Skin of body (tissue), 1 donor: ENCODE measurements at regions not wholly inside any gene's neighbourhood (a gene's known extent, or its start where the extent isn't known, plus 50 kb on each side); places are given as distances from the start of the nearest gene placed in this dataset.
"Not testable (repeated sequence)": the region's sequence is repeated elsewhere in the genome, so short reads cannot be mapped to it uniquely, and the experiment has no call there.

Experiments
- DNase-seq: peaks from one replicate; lab custom pipeline; 2025; lab: John Stamatoyannopoulos, UW

GRCh38 chr2:87455209-87455853, 292.6 kb upstream of the PLGLB2 start:
- DNase-seq: not testable (repeated sequence)

DNA sequence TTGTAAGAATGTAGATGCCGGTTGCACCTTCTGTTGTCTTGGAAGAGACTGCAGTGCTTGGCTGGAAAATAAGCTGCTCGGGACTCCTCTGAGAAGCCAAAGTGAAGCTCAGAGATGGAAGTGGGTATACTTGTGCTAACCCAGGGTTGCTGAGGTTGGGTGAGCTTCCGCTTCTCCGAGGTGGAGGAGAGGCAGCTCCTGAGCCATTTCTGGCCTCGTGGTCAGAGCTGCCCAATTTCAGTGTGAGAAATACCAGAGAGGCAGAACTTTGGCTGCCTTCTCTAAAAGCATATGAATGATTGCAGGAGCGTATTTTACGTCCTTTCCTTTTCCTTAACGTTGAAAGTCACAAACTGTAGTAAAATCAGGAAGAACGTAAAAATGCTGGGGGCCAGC, 292.0 kb upstream of the PLGLB2 start:
- not testable (repeated sequence) for DNase-seq

DNA sequence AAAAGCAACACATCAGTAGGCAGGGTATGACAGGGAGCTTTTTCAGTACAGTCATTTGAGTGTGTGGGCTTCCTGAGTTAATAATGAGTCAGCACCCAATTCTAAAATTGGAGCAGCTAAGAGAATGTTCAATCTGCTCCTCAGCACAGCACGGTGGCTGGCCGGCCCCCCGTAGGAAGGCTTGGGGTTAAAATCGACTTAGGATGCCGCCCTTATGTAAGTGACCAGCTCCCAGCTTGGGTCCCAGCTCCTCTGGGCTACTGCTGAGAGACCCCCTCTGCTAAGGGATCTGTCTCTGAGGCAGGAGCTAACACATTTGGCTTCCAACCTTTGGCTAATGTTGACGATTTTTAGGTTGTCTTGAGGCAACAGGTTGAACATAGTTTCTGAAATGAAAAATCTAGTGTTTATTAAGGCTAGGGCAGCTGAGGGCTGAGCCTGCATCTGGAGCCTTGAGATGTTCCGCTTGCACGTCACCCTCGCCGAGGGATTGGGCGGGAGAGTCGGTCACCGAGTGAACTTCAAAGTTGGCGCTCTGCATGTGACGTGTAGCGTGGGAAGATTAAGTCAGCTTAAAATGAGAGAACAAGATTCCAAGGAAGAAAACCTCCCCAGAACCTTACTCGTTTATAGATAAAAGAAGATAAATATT, 291.3 kb upstream of the PLGLB2 start:
- DNase-seq: not testable (repeated sequence)

DNA sequence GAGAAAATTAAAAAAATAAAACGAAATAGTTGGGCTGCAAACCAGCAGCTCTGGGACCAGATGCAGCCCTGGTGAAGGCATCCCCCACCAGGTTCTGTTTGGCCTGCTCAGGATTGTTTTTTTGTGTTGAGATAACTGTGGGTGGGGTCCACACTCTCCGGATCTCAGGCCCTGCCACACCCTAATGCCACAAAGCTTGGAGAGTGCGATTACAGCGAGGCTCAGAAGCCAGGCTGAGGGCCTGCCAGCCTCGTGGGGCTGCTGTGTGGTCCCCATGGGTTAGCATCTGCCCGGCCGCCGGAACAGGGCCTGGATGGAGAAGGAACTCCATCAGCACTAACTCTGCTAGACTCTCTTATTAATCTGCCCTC, 290.8 kb upstream of the PLGLB2 start:
- not testable (repeated sequence) for DNase-seq

GRCh38 chr2:87458938-87459337, 288.9 kb upstream of the PLGLB2 start:
- not testable (repeated sequence) for DNase-seq

GRCh38 chr2:87460104-87460503, 287.8 kb upstream of the PLGLB2 start:
- DNase-seq: not testable (repeated sequence)

- DNase-seq: not testable (repeated sequence)
Observed at GRCh38 chr2:87460662-87461061, 287.2 kb upstream of the PLGLB2 start.

GRCh38 chr2:87461671-87462070, 286.2 kb upstream of the PLGLB2 start:
- not testable (repeated sequence) for DNase-seq

DNA sequence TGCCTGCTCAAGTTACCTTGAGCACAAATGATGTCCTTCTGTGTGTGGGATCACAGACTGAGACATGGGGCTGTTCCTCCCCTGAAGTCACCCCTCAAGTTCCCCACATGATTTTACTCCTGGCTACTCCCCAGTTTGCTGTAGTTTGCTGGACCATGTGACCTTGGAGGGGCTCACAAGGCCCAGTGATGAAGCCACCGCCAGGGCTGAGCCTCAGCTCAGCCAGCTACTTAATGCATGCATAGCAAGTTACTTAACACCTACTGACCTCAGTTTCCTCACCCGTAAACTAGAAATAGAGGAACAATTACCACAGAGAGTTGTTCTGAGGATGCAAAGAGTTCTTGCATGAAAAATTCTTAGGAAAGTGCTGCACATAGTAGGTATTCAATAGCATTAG, 283.7 kb upstream of the PLGLB2 start:
- DNase-seq: not testable (repeated sequence)

DNA sequence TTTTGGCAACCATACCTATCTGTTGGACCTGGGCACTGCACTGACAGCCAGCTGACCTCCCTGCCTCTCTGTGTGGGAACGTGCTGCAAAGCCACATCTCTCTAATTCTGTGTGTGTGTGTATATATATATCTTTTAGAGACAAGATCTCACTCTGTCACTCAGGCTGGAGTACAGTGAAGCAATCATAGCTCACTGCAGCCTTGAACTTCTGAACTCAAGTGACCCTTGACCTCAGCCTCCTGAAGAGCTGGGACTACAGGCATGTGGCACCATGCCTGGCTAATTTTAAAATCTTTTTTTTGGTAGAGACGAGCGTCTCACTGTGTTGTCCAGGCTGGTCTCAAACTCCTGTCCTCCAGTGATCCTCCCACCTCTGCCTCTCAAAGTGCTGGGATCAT, 282.2 kb upstream of the PLGLB2 start:
- not testable (repeated sequence) for DNase-seq

DNA sequence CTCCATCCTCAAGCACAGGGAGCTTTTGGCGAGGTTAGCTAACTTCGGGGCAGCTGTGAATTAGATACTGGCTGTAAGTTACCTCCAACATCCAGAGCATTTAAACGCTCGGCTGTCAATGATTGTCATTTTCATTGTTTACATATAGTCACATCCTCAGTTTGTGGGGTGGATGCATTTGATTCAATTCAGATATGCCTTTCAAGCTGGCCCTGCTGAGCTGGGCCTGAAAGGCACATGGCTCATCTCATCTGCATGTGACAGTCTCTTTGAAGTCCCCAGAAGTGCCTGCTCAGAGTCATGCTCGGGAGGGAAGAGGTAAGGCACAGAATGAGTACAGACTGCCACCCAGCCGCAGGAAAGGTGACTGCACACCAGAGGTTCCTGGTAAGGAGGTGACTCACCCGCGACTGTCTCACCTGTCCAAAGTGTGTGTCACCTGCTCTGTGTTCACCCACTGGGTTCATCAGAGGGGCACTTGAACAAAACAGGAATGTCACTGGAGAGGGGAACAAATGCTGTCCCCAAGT, 281.2 kb upstream of the PLGLB2 start:
- not testable (repeated sequence) for DNase-seq

DNA sequence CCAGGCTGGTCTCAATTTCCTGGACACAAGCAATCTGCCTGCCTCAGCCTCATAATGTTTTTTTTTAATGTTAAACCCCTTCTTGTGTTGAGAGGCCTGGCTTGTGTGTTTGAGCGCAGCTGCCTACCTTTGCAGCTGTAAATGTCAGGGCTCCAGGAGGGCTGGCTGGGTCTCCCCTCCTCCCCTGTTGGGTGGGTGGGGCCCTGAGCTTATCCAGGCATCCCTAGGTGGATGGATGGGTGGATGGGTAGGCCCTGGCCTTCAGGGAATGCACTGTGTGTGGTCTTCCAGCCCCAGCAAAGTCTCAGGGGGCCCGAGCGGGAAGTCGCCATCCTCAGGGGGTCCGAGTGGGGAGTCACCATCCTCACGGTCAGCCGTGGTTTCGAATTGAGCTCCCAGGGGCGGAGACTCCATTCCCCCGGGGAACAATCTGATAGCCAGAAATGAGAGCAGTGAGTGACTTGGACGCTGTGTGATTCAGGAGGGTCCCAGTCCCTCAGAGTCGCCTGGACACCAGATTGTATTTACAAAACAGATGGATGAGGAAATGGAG, 279.4 kb upstream of the PLGLB2 start:
- DNase-seq: not testable (repeated sequence)

- not testable (repeated sequence) for DNase-seq
Observed at GRCh38 chr2:87469180-87470151, 278.4 kb upstream of the PLGLB2 start.

GRCh38 chr2:87470381-87471380, 277.2 kb upstream of the PLGLB2 start:
- not testable (repeated sequence) for DNase-seq

GRCh38 chr2:87471478-87471877, 276.4 kb upstream of the PLGLB2 start:
- not testable (repeated sequence) for DNase-seq

GRCh38 chr2:87476223-87476872, 271.5 kb upstream of the PLGLB2 start:
- DNase-seq: not testable (repeated sequence)

- DNase-seq: not testable (repeated sequence)
Observed at GRCh38 chr2:87476936-87477335, 271.0 kb upstream of the PLGLB2 start.

DNA sequence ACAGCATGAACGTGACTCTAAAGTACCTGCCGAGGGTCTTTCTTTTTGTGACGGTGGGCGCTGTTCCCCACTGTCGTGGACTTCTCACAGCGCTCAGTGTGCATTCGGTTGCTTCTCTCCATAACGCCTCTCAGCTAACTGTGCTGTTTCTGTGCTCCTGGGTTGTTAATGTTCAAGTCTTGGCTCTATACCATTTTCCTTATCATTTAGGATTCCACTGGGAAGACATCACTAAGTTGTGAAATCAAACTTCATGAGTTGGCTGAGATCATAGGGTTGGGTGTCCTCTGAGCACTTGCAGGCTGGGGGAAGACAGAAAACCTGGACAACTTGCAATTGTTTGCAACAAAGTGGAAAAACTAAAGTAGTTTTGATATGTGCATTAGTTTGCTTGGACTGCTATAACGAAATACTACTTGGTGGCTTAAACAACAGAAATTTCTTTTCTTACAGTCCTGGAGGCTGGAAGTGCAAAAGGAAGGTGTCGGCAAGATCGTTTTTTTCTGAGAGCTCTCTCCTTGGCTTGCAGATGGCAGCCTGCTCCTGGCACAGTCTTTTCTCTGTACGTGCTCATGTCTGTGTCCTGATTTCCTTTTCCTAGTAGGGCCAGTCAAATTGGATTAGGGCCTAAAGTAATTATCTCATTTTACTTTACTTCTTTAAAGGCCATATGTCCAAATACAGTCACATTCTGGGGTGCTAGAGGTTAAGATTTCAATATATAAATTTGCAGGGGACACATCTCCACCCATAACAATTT, 270.0 kb upstream of the PLGLB2 start:
- DNase-seq: not testable (repeated sequence)

- not testable (repeated sequence) for DNase-seq
Observed at GRCh38 chr2:87478911-87479310, 269.0 kb upstream of the PLGLB2 start.
